Aorta (tissue), 5 donors: ENCODE measurements at regions not wholly inside any gene's neighbourhood (a gene's known extent, or its start where the extent isn't known, plus 50 kb on each side); places are given as distances from the start of the nearest gene placed in this dataset.
"Not testable (repeated sequence)": the region's sequence is repeated elsewhere in the genome, so short reads cannot be mapped to it uniquely, and the experiment has no call there.

ENCODE experiments used
- ATAC-seq: fragments of 200-7000 bp; cut with Tn5 transposase; one replicate; pipeline ENCODE4 v1.9.1; 2022; ENCODE audit warnings: moderate library complexity; ENCODE audit not compliant: low FRiP score
- DNase-seq, 2 donors: peaks; one replicate each; pipeline ENCODE4 v3.0.0-alpha.2; 2020
- H3K27ac ChIP-seq, 2 donors: one replicate each; pipeline ENCODE4 v1.5.1; 2013; ENCODE audit warnings: low read length in 2 of 2, mild to moderate bottlenecking in 2 of 2, moderate library complexity in 2 of 2, control low read depth in 1 of 2, inconsistent platforms in 1 of 2, low read depth in 1 of 2
- H3K27me3 ChIP-seq, 2 donors: one replicate each; pipeline ENCODE4 v1.6.1; 2013; ENCODE audit warnings: control low read depth in 1 of 2, low read length in 1 of 2, mild to moderate bottlenecking in 1 of 2, moderate library complexity in 1 of 2; ENCODE audit not compliant: insufficient read depth in 2 of 2, control insufficient read depth in 1 of 2
- H3K36me3 ChIP-seq, 2 donors: one replicate each; pipeline ENCODE4 v1.6.1; 2013; ENCODE audit warnings: control low read depth in 1 of 2, low read length in 1 of 2, mild to moderate bottlenecking in 1 of 2; ENCODE audit not compliant: insufficient read depth in 2 of 2, control insufficient read depth in 1 of 2
- H3K4me1 ChIP-seq, 2 donors: one replicate each; pipeline ENCODE4 v1.6.1; 2013; ENCODE audit warnings: low read length in 2 of 2, control low read depth in 1 of 2, mild to moderate bottlenecking in 1 of 2, moderate library complexity in 1 of 2; ENCODE audit not compliant: insufficient read depth in 2 of 2, control insufficient read depth in 1 of 2
- H3K4me3 ChIP-seq, 2 donors: one replicate each; pipeline ENCODE4 v1.5.1; 2013; ENCODE audit warnings: low read length in 2 of 2, control low read depth in 1 of 2, mild to moderate bottlenecking in 1 of 2
- H3K9me3 ChIP-seq: one replicate; pipeline ENCODE4 v1.6.1; 2013; ENCODE audit warnings: mild to moderate bottlenecking, low read length; ENCODE audit not compliant: control insufficient read depth
- WGBS, 2 donors: extraction: QIAGEN DNeasy Blood & Tissue Kit; methylation state at CpG; one replicate each; pipeline ENCODE4 v1.1.7; 2013; 5-methylcytosine and 5-hydroxymethylcytosine counted together
- intact Hi-C, 2 donors: fragments of 100-400 bp; cut with DNase I; formaldehyde crosslinking; loops; one replicate each; pipeline versions ENCODE4 v1.14.2 to v1.15.0; 2022
- donor health status: healthy with polysubstance abuse.
- donor health status: Bipolar disorder and iron deficiency.
- donor health status: DM: no; HTN: no; CAD: no.
- donor health status: DM: no; HTN: no; CAD: no.
- donor health status: DM: yes; HTN: yes; CAD: no.

DNA sequence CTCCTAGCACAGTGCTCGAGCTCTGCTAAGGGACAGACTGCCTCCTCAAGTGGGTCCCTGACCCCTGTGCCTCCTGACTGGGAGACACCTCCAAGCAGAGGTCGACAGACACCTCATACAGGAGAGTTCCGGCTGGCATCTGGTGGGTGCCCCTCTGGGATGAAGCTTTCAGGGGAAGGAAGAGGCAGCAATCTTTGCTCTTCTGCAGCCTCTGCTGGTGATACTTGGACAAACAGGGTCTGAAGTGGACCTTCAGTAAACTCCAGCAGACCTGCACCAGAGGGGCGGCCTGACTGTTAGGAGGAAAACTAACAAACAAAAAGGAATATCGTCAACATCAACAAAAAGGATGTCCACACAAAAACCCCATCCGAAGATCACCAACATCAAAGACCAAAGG is 60.6 kb upstream of the DCN start:
- H3K27ac ChIP-seq, H3K4me1 ChIP-seq, H3K27me3 ChIP-seq, H3K36me3 ChIP-seq, H3K4me3 ChIP-seq, H3K9me3 ChIP-seq, intact Hi-C loops, ATAC-seq: not testable (repeated sequence)
- DNase-seq = peak in 1 of 2 donors; percentile 41
- WGBS, 2 donors = 91 to 94% methylated on average over 6 of the region's 6 CpGs

DNA sequence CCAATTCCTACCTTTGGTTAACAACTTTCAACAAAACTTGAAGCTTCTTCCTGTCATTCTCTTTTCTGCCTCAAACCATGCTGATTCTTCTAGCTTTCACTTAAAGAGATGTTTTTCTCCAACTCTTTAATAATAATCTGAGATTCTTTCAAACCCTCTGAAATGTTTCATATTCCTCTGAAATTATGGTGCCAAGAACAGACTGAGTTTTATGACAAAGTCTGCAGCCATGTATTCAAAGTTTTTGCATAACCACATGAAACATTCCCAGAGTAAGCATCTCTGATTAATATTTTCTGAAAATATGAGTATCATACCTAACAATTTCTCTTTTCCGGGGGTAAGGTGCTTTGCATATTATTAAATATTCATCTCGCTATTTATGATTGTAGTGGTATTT is 59.1 kb upstream of the DCN start:
- Histone ChIP-seq H3K27me3 (no peaks in the 10 kb centered on the region), H3K9me3 (peaks cover 1% of the 10 kb centered on the region), H3K36me3 (no peaks in the 10 kb centered on the region), H3K4me3 (no peak overlapping the region), H3K27ac (no peak overlapping the region), H3K4me1 (no peaks in the 10 kb centered on the region)
- DNase-seq (no peak), ATAC-seq (no peak)
- intact Hi-C loops = no loop called here
- WGBS, 2 donors = 76 to 78% methylated on average over 2 of the region's 2 CpGs

DNA sequence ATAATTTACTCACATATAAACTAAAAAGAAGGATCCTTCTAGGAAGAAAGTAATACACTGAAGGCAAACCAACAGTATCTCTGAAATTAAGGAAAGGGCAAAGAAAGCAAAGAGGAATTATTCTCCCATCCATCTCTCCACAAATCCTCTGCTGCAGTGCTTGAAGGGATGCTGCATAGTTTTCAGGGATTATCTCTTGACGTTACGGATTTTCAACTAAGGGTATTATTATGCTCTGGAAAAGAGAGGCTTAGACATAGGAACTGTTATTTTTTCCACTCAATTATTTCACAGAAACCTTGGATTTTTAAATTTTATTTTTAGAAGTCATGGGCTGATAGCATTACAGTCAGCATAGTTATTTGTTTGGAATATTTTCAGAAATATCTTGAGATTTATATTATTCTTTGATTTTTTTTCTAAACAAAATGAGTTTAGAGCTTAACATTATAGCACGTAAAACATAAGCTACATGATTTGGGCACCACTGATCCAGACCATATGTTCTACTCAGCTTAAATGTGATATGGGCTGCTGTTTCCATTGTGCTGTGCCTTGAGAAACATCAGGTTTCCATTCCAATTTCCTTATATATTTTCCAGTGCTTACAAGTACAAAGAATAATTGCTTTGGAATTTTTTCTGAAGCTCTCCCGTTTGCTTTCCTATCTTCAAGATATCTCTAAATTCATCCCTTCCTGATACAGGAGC is 57.9 kb upstream of the DCN start:
- no peaks in the 10 kb centered on the region for H3K36me3 ChIP-seq
- WGBS, 2 donors = 27 to 29% methylated on average over 4 of the region's 4 CpGs
- intact Hi-C loops = no loop called here
- H3K4me3 ChIP-seq = no peak overlapping the region
- H3K9me3 ChIP-seq = peaks cover 1% of the 10 kb centered on the region
- H3K4me1 ChIP-seq = no peaks in the 10 kb centered on the region
- no peak overlapping the region for H3K27ac ChIP-seq
- no peaks in the 10 kb centered on the region for H3K27me3 ChIP-seq
- no peak for DNase-seq
- ATAC-seq = no peak

DNA sequence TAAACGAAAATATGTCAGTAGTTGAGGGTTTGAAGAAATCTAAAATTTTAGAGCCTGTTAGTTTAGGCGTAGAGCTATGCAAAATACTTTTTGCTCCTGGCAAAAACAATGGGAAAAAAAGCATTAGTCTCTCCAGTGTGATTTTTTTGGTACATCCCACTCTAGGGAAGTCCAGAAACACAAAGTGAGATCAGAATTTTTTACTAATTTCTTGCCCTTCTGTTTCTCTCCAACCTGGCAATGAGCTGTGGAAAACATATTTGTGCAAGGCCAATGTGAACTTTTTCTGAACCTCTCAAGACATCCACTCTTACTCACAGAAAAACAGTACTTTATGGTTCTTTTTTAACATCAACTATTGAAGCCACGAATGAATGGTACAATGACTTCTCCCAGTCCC is 56.9 kb upstream of the DCN start:
- Histone ChIP-seq H3K27me3 (no peaks in the 10 kb centered on the region), H3K36me3 (no peaks in the 10 kb centered on the region), H3K27ac (no peak overlapping the region), H3K4me1 (no peaks in the 10 kb centered on the region), H3K9me3 (no peaks in the 10 kb centered on the region), H3K4me3 (no peak overlapping the region)
- ATAC-seq (peak; percentile 84), DNase-seq (no peak)
- intact Hi-C loops = no loop called here
- 3 to 10% methylated on average over 3 of the region's 3 CpGs for WGBS, 2 donors
